Chondrocyte (in vitro differentiated cells): ENCODE measurements at regions not wholly inside any gene's neighbourhood (a gene's known extent, or its start where the extent isn't known, plus 50 kb on each side); places are given as distances from the start of the nearest gene placed in this dataset.

Experiments
- DNase-seq: peaks from one replicate; pipeline ENCODE4 v3.0.0; 2021; ENCODE audit warnings: mixed read lengths, low spot score
- H3K27ac Mint-ChIP-seq: one replicate; pipeline ENCODE4 v1.8.0; 2021; ENCODE audit warnings: mild to moderate bottlenecking, moderate library complexity, mixed read lengths; ENCODE audit not compliant: unreplicated experiment
- H3K27me3 Mint-ChIP-seq: 2 replicates; pipeline ENCODE4 v1.8.0; 2021; ENCODE audit warnings: low read depth, mixed read lengths
- H3K36me3 Mint-ChIP-seq: 2 replicates; pipeline ENCODE4 v1.8.0; 2021; ENCODE audit warnings: low read depth, mixed read lengths
- H3K4me1 Mint-ChIP-seq: 2 replicates; pipeline ENCODE4 v1.8.0; 2021; ENCODE audit warnings: low read depth, mild to moderate bottlenecking, mixed read lengths
- H3K4me3 Mint-ChIP-seq: one replicate; pipeline ENCODE4 v1.8.0; 2021; ENCODE audit warnings: mild to moderate bottlenecking, moderate library complexity, mixed read lengths; ENCODE audit not compliant: unreplicated experiment
- H3K9me3 Mint-ChIP-seq: 2 replicates; pipeline ENCODE4 v1.8.0; 2021; ENCODE audit warnings: low read depth, mixed read lengths
- CTCF ChIP-seq: fragments of 200-600 bp; sonication (generic); IDR thresholded peaks from 2 replicates; pipeline ENCODE4 v1.5.0; 2021; ENCODE audit warnings: antibody characterized with exemption, mild to moderate bottlenecking, moderate library complexity

GRCh38 chr4:185903205-185903604 lies 91.2 kb upstream of the SORBS2 start:
- Mint-ChIP-seq H3K9me3 (no peaks in the 10 kb centered on the region), H3K27me3 (no peaks in the 10 kb centered on the region), H3K36me3 (no peaks in the 10 kb centered on the region), H3K4me3 (no peak overlapping the region), H3K4me1 (peaks cover 4% of the 10 kb centered on the region), H3K27ac (no peak overlapping the region)
- no peak for TF ChIP-seq CTCF
- DNase-seq: no peak

- H3K9me3 Mint-ChIP-seq: no peaks in the 10 kb centered on the region
- no peaks in the 10 kb centered on the region for H3K27me3 Mint-ChIP-seq
- H3K4me3 Mint-ChIP-seq: no peak overlapping the region
- no peak for DNase-seq
- peaks cover 4% of the 10 kb centered on the region for H3K4me1 Mint-ChIP-seq
- H3K36me3 Mint-ChIP-seq: no peaks in the 10 kb centered on the region
- no peak overlapping the region for H3K27ac Mint-ChIP-seq
- no peak for TF ChIP-seq CTCF
Measured at GRCh38 chr4:185904381-185904780, 92.4 kb upstream of the SORBS2 start.

GRCh38 chr4:185909972-185910371 lies 98.0 kb upstream of the SORBS2 start:
- Mint-ChIP-seq H3K4me3 (no peak overlapping the region), H3K36me3 (no peaks in the 10 kb centered on the region), H3K9me3 (no peaks in the 10 kb centered on the region), H3K27me3 (no peaks in the 10 kb centered on the region), H3K27ac (no peak overlapping the region), H3K4me1 (peaks cover 39% of the 10 kb centered on the region)
- TF ChIP-seq CTCF: no peak
- DNase-seq: no peak

GRCh38 chr4:185911556-185912064 lies 99.6 kb upstream of the SORBS2 start:
- DNase-seq: no peak
- H3K36me3 Mint-ChIP-seq: no peaks in the 10 kb centered on the region
- peaks cover 46% of the 10 kb centered on the region for H3K4me1 Mint-ChIP-seq

GRCh38 chr4:185912779-185913178 lies 100.8 kb upstream of the SORBS2 start:
- Mint-ChIP-seq H3K4me3 (no peak overlapping the region), H3K36me3 (no peaks in the 10 kb centered on the region), H3K27me3 (no peaks in the 10 kb centered on the region), H3K27ac (no peak overlapping the region), H3K4me1 (peaks cover 46% of the 10 kb centered on the region), H3K9me3 (no peaks in the 10 kb centered on the region)
- TF ChIP-seq CTCF: no peak
- DNase-seq: no peak

More at GRCh38 chr4:185911556-185912064, 99.6 kb upstream of the SORBS2 start:
- no peak for TF ChIP-seq CTCF
- Mint-ChIP-seq H3K9me3 (no peaks in the 10 kb centered on the region), H3K27me3 (no peaks in the 10 kb centered on the region), H3K4me3 (no peak overlapping the region), H3K27ac (no peak overlapping the region)
